Endothelial cell of umbilical vein (primary cell): ENCODE measurements at regions not wholly inside any gene's neighbourhood (a gene's known extent, or its start where the extent isn't known, plus 50 kb on each side); places are given as distances from the start of the nearest gene placed in this dataset.
A peak's percentile ranks its signal among the peaks of the same experiment; 100 is the strongest.

Experiments used
- BruUV-seq: library from RNA; stranded (reverse); fragments of 400-500 nt; replicated peaks from 2 replicates; lab custom pipeline; 2021; lab: Mats Ljungman, UMichigan
- CTCF ChIA-PET: fragments of 300-600, 350-600 bp; sonication (Branson Sonifier 250); formaldehyde crosslinking; loops from one replicate; lab custom pipeline; 2021; ENCODE audit warnings: antibody characterized with exemption, inconsistent platforms; lab: Charles Lee
- POLR2A ChIA-PET: fragments of 300-600, 350-600 bp; sonication (Branson Sonifier 250); formaldehyde crosslinking; loops from one replicate; lab custom pipeline; 2021; ENCODE audit warnings: antibody characterized with exemption, inconsistent platforms; lab: Charles Lee
- DNase-seq: peaks from one replicate; pipeline ENCODE4 v3.0.0-alpha.2; 2011; ENCODE audit warnings: low read depth, low spot score
- FAIRE-seq: peaks from 2 replicates; lab custom pipeline; 2011; peaks lifted over from hg19 to GRCh38; lab: Jason Lieb, UNC
- H2AFZ ChIP-seq: 2 replicates; pipeline ENCODE4 v1.6.0; 2012; ENCODE audit warnings: low read depth, low read length, control low read depth, inconsistent platforms
- H3K27ac ChIP-seq: 2 replicates; pipeline ENCODE4 v1.5.1; 2011; ENCODE audit warnings: low read depth, mild to moderate bottlenecking, control low read depth, low read length, moderate library complexity; ENCODE audit not compliant: insufficient read depth
- H3K27me3 ChIP-seq, 2 experiments: 2 replicates each; pipeline versions ENCODE4 v1.6.0 to v1.6.1; 2011; ENCODE audit warnings: low read length in 2 of 2, mixed read lengths in 1 of 2; ENCODE audit not compliant: control insufficient read depth in 2 of 2, insufficient read depth in 2 of 2
- H3K36me3 ChIP-seq, 2 experiments: 2 replicates in 1 of 2; 3 replicates in 1 of 2; pipeline ENCODE4 v1.5.1; 2011; ENCODE audit warnings: low read length in 2 of 2, mild to moderate bottlenecking in 1 of 2, moderate library complexity in 1 of 2; ENCODE audit not compliant: control insufficient read depth in 2 of 2, insufficient read depth in 2 of 2; ENCODE audit errors: extremely low read depth in 1 of 2
- H3K4me1 ChIP-seq: 3 replicates; pipeline ENCODE4 v1.5.1; 2011; ENCODE audit warnings: mild to moderate bottlenecking, low read length; ENCODE audit not compliant: control insufficient read depth, insufficient read depth; ENCODE audit errors: extremely low read depth
- H3K4me2 ChIP-seq: 2 replicates; pipeline ENCODE4 v1.6.1; 2011; ENCODE audit warnings: low read length, control low read depth, mixed read lengths; ENCODE audit not compliant: insufficient read depth
- H3K4me3 ChIP-seq, 3 experiments: fragments of 200-600 bp in 1 of 3; sonication (generic), shearing (Covaris generic) in 1 of 3; replicated peaks in 1 of 3; 2 replicates each; pipeline ENCODE4 v1.5.1; 2011 to 2016; ENCODE audit warnings: control low read depth in 3 of 3, low read length in 3 of 3, mild to moderate bottlenecking in 2 of 3, inconsistent platforms in 1 of 3, low read depth in 1 of 3, moderate library complexity in 1 of 3; ENCODE audit not compliant: insufficient read depth in 1 of 3
- H3K79me2 ChIP-seq: 2 replicates; pipeline ENCODE4 v1.6.0; 2012; ENCODE audit warnings: low read length, inconsistent platforms; ENCODE audit not compliant: control insufficient read depth, insufficient read depth
- H3K9ac ChIP-seq: replicated peaks from 2 replicates; pipeline ENCODE3; 2011; ENCODE audit warnings: low read length, control low read depth; ENCODE audit not compliant: insufficient read depth; ENCODE audit errors: extremely low read depth
- H3K9me1 ChIP-seq: replicated peaks from 3 replicates; pipeline ENCODE4 v1.6.0; 2011; ENCODE audit warnings: mild to moderate bottlenecking, low read length; ENCODE audit not compliant: control insufficient read depth, insufficient read depth; ENCODE audit errors: extremely low read depth
- H3K9me3 ChIP-seq: replicated peaks from 2 replicates; pipeline ENCODE4 v1.5.1; 2012; ENCODE audit warnings: low read length, inconsistent platforms; ENCODE audit not compliant: control insufficient read depth, insufficient read depth
- H4K20me1 ChIP-seq: replicated peaks from 2 replicates; pipeline ENCODE3; 2011; ENCODE audit warnings: mild to moderate bottlenecking, low read length; ENCODE audit not compliant: control insufficient read depth, insufficient read depth; ENCODE audit errors: extremely low read depth
- CTCF ChIP-seq, 2 donors: IDR thresholded peaks; 1 replicate in 1 of 2; 2 replicates in 1 of 2; pipeline ENCODE4 v1.5.1; 2011; ENCODE audit warnings: low read length in 2 of 2, mild to moderate bottlenecking in 2 of 2, moderate library complexity in 2 of 2, control low read depth in 1 of 2, inconsistent platforms in 1 of 2, low read depth in 1 of 2; ENCODE audit not compliant: insufficient read depth in 1 of 2; ENCODE audit errors: extremely low read depth in 1 of 2
- EZH2 ChIP-seq: IDR thresholded peaks from 2 replicates; pipeline ENCODE4 v1.6.1; 2012; ENCODE audit warnings: borderline replicate concordance, low read depth, mild to moderate bottlenecking, moderate library complexity, low read length, inconsistent platforms; ENCODE audit not compliant: severe bottlenecking
- FOS ChIP-seq: IDR thresholded peaks from 2 replicates; pipeline ENCODE4 v1.6.1; 2011; ENCODE audit warnings: mild to moderate bottlenecking, low read length, moderate library complexity, borderline replicate concordance; ENCODE audit not compliant: insufficient read depth
- GATA2 ChIP-seq: IDR thresholded peaks from 2 replicates; pipeline ENCODE4 v1.7.0; 2011; ENCODE audit warnings: low read depth, mild to moderate bottlenecking, moderate library complexity, mixed read lengths, low read length; ENCODE audit not compliant: insufficient read length, insufficient read depth
- JUN ChIP-seq: IDR thresholded peaks from 2 replicates; pipeline ENCODE4 v1.6.1; 2011; ENCODE audit warnings: borderline replicate concordance, low read depth; ENCODE audit not compliant: insufficient read length, insufficient read depth
- MAX ChIP-seq: IDR thresholded peaks from 2 replicates; pipeline ENCODE4 v1.6.1; 2011; ENCODE audit not compliant: insufficient read depth, insufficient read length
- MYC ChIP-seq: IDR thresholded peaks from one replicate; pipeline ENCODE4 v1.6.1; 2011; ENCODE audit warnings: mild to moderate bottlenecking, low read depth, low read length
- POLR2A ChIP-seq: IDR thresholded peaks from 2 replicates; pipeline ENCODE4 v1.6.1; 2012; ENCODE audit warnings: low read depth, mild to moderate bottlenecking, control low read depth, low read length
- POLR2AphosphoS5 ChIP-seq: IDR thresholded peaks from 2 replicates; pipeline ENCODE4 v1.6.1; 2012; ENCODE audit warnings: low read depth, mild to moderate bottlenecking, control low read depth, low read length, moderate library complexity; ENCODE audit not compliant: insufficient read depth
- dilution Hi-C: fragments of 300-500 bp; cut with MboI; formaldehyde crosslinking; loops from one replicate; pipeline ENCODE4 v1.15.0; 2019; ENCODE audit warnings: low sequenced_read_pairs; ENCODE audit not compliant: extremely low pct_ligation_motif_present
- intact Hi-C: fragments of 100-400 bp; cut with micrococcal nuclease; formaldehyde crosslinking; loops from one replicate; pipeline ENCODE4 v1.10.0; 2022

- dilution Hi-C loops, result no loop called here
Measured at GRCh38 chr17:5832886-5833285, 237.3 kb upstream of the WSCD1 start.

More at GRCh38 chr17:5832886-5833285, 237.3 kb upstream of the WSCD1 start:
- intact Hi-C loops, result loop anchor here (2.0 to 10.0 kb wide), 4 partner anchors 269 to 812 kb away; partner anchors contain the start of genes KIAA0753 and TXNDC17
- FAIRE-seq (peak; percentile 90), DNase-seq (peak; percentile 87)
- Histone ChIP-seq H3K27me3 (no peaks in the 10 kb centered on the region), H3K4me2 (peak overlapping the region; percentile 58), H3K9ac (peak overlapping the region; percentile 62), H3K4me3 (no peak overlapping the region), H3K4me1 (peaks cover 49% of the 10 kb centered on the region), H4K20me1 (no peaks in the 10 kb centered on the region), H3K36me3 (no peaks in the 10 kb centered on the region), H3K27ac (peak overlapping the region; percentile 95), H3K9me1 (no peaks in the 10 kb centered on the region), H2AFZ (no peak overlapping the region), H3K79me2 (no peaks in the 10 kb centered on the region), H3K9me3 (no peaks in the 10 kb centered on the region)
- TF ChIP-seq MYC (no peak), CTCF (IDR thresholded peaks at IDR 0.05; ENCODE audit: extremely low read depth in 1 of 2, insufficient read depth in 1 of 2, low read depth in 1 of 2, low read length in 2 of 2) (no peak), GATA2 (peak; percentile 67), EZH2 (no peak), JUN (peak; percentile 79), POLR2A (no peak), POLR2AphosphoS5 (peak; percentile 66), FOS (peak; percentile 58), MAX (no peak)
- CTCF ChIA-PET, result interaction anchor here (0.9 kb wide), 1 partner anchor 15 kb away, joined by 3 read pairs; no protein-coding TSS in a partner anchor
- POLR2A ChIA-PET, result no interaction called here
- BruUV-seq, result no TSS peak
